ENCODE measurements at regions not wholly inside any gene's neighbourhood (a gene's known extent, or its start where the extent isn't known, plus 50 kb on each side); places are given as distances from the start of the nearest gene placed in this dataset.

DNA sequence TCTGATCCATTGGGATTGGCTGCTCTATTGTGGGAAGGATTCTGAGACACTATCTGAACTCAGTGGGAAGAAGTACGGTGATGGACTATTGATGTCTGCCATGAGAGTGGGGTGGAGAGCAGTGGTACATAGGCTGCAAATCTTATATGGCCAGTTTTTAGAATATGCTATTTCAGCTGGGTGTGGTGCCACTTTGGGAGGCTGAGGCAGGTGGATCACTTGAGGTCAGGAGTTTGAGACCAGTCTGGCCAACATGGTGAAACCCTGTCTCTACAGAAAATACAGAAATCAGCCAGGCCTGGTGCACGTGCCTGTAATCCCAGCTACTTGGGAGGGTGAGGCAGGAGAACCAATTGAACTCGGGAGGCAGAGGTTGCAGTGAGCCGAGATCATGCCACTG, 505.9 kb downstream of the MED13L start:
- H3K27me3 ChIP-seq = peaks cover 3% of the 10 kb centered on the region
- no peaks in the 10 kb centered on the region for H3K36me3 ChIP-seq
- no peak overlapping the region for H3K27ac ChIP-seq
- TF ChIP-seq, protein P1, sequence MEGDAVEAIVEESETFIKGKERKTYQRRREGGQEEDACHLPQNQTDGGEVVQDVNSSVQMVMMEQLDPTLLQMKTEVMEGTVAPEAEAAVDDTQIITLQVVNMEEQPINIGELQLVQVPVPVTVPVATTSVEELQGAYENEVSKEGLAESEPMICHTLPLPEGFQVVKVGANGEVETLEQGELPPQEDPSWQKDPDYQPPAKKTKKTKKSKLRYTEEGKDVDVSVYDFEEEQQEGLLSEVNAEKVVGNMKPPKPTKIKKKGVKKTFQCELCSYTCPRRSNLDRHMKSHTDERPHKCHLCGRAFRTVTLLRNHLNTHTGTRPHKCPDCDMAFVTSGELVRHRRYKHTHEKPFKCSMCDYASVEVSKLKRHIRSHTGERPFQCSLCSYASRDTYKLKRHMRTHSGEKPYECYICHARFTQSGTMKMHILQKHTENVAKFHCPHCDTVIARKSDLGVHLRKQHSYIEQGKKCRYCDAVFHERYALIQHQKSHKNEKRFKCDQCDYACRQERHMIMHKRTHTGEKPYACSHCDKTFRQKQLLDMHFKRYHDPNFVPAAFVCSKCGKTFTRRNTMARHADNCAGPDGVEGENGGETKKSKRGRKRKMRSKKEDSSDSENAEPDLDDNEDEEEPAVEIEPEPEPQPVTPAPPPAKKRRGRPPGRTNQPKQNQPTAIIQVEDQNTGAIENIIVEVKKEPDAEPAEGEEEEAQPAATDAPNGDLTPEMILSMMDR (IDR thresholded peaks at IDR 0.05) = no peak
- no peaks in the 10 kb centered on the region for H3K4me1 ChIP-seq (ENCODE audit: control insufficient read depth in 1 of 2, insufficient read depth in 1 of 2, low read depth in 1 of 2, low read length in 1 of 2)
- H3K4me3 ChIP-seq (ENCODE audit: low read depth in 1 of 2, low read length in 1 of 2) = no peak overlapping the region
- H3K9me3 ChIP-seq = no peaks in the 10 kb centered on the region

DNA sequence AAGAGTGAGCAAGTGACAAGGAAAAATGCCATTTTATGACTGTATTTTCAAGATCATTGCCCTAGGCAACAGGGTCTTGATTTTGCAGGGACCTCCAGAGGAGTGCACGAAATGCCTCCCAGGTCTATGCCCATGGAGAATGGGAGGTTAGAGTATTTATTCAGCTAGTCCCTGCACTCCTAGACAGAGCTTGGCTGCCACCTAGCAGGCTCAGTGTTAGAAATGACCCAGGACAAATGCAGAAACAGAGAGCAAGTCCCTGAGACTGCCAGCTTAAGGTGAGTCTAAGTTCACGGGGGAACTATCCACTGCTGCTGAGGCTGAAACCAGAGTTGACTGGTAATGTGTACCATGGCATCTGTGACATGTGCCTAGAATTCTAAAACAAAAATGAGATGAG, 506.4 kb downstream of the MED13L start:
- H3K4me1 ChIP-seq (ENCODE audit: control insufficient read depth in 1 of 2, insufficient read depth in 1 of 2, low read depth in 1 of 2, low read length in 1 of 2) = no peaks in the 10 kb centered on the region
- peaks cover 3% of the 10 kb centered on the region for H3K27me3 ChIP-seq
- no peak overlapping the region for H3K4me3 ChIP-seq (ENCODE audit: low read depth in 1 of 2, low read length in 1 of 2)
- TF ChIP-seq, protein P1 (IDR thresholded peaks at IDR 0.05) = no peak
- H3K9me3 ChIP-seq = no peaks in the 10 kb centered on the region
- H3K36me3 ChIP-seq = no peaks in the 10 kb centered on the region
- no peak overlapping the region for H3K27ac ChIP-seq

DNA sequence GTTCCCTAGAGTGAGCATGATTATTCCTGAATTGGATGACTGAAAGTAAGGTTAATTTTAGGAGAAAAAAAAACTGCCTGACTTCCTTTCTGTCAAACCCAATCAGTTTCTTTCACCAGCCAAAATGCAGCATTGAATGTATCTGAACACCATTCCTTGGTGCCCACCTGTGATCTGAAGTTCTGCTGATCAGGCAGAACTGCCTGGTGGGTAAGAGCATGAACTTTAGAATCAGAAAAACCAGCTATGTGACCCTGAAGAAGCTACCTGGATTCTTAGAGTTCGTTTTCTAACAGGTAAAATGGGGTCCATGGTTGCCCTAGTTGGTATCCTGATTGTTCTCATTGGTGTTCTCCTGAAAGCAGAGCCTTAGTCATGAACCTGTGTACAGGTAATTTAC, 506.9 kb downstream of the MED13L start:
- Histone ChIP-seq H3K4me1 (ENCODE audit: control insufficient read depth in 1 of 2, insufficient read depth in 1 of 2, low read depth in 1 of 2, low read length in 1 of 2) (no peaks in the 10 kb centered on the region), H3K9me3 (no peaks in the 10 kb centered on the region), H3K36me3 (no peaks in the 10 kb centered on the region), H3K27ac (no peak overlapping the region), H3K4me3 (ENCODE audit: low read depth in 1 of 2, low read length in 1 of 2) (no peak overlapping the region), H3K27me3 (no peaks in the 10 kb centered on the region)
- TF ChIP-seq, protein P1 (IDR thresholded peaks at IDR 0.05) = no peak

DNA sequence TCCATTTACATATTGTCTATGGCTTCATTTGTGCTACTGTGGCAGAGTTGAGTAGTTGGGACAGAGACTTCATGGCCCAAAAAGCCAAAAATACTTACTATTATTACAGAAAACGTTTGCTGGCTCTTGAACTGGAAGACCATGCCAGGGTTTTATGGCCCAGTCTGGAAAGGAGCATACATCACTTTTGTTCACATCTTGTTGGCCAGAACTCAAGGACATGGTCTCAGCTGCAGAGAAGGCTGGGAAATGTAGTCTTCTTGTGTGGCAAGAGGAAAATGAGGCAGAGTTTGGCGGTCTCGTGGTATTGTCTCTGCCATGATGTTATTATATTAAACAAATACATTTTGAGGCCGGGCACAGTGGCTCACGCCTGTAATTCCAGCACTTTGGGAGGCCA, 509.6 kb downstream of the MED13L start:
- Histone ChIP-seq H3K27me3 (no peaks in the 10 kb centered on the region), H3K27ac (no peak overlapping the region), H3K4me3 (ENCODE audit: low read depth in 1 of 2, low read length in 1 of 2) (no peak overlapping the region), H3K36me3 (no peaks in the 10 kb centered on the region), H3K4me1 (ENCODE audit: control insufficient read depth in 1 of 2, insufficient read depth in 1 of 2, low read depth in 1 of 2, low read length in 1 of 2) (no peaks in the 10 kb centered on the region), H3K9me3 (no peaks in the 10 kb centered on the region)
- TF ChIP-seq, protein P1 (IDR thresholded peaks at IDR 0.05) = no peak

DNA sequence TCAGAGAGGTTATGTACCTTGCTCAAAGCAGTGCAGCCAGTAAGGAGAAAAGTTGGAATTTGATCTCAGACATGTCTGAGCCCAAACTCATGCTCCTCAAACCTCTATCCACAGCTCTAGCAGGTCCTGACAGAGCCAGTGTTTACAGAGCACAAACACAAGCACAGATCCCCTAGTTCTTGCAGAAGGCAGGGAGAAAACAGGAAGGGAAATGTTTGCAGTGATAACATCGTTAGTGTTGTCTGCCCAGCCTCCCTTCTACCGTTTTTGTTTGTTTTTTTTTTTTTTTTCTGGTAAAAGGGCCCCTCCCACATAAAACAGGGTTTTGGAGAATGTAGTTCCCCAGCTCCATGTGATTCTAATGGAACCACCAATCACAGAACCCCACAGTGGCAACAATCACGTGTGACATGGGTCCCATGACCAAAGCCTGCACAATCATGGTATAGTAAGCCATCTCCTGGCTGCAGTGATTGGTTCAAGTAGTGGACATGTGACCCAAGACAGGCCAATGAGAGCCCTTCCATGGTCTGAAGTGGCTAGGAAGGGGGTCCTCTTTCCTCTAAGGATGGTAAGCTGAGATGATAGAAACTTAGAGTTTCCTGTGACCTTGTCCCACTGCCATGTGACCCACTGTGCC, 513.4 kb downstream of the MED13L start:
- no peak overlapping the region for H3K27ac ChIP-seq
- H3K27me3 ChIP-seq = peaks cover under 1% of the 10 kb centered on the region
- H3K9me3 ChIP-seq = no peaks in the 10 kb centered on the region
- no peak overlapping the region for H3K4me3 ChIP-seq (ENCODE audit: low read depth in 1 of 2, low read length in 1 of 2)
- H3K4me1 ChIP-seq (ENCODE audit: control insufficient read depth in 1 of 2, insufficient read depth in 1 of 2, low read depth in 1 of 2, low read length in 1 of 2) = no peaks in the 10 kb centered on the region
- no peaks in the 10 kb centered on the region for H3K36me3 ChIP-seq
- TF ChIP-seq, protein P1 (IDR thresholded peaks at IDR 0.05) = no peak
